ENCODE measurements at regions not wholly inside any gene's neighbourhood (a gene's known extent, or its start where the extent isn't known, plus 50 kb on each side); places are given as distances from the start of the nearest gene placed in this dataset.

- TF ChIP-seq, protein P1, sequence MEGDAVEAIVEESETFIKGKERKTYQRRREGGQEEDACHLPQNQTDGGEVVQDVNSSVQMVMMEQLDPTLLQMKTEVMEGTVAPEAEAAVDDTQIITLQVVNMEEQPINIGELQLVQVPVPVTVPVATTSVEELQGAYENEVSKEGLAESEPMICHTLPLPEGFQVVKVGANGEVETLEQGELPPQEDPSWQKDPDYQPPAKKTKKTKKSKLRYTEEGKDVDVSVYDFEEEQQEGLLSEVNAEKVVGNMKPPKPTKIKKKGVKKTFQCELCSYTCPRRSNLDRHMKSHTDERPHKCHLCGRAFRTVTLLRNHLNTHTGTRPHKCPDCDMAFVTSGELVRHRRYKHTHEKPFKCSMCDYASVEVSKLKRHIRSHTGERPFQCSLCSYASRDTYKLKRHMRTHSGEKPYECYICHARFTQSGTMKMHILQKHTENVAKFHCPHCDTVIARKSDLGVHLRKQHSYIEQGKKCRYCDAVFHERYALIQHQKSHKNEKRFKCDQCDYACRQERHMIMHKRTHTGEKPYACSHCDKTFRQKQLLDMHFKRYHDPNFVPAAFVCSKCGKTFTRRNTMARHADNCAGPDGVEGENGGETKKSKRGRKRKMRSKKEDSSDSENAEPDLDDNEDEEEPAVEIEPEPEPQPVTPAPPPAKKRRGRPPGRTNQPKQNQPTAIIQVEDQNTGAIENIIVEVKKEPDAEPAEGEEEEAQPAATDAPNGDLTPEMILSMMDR (IDR thresholded peaks at IDR 0.05; ENCODE audit: insufficient read depth in 1 of 2, low read depth in 1 of 2, low read length in 1 of 2, severe bottlenecking in 1 of 2, unreplicated experiment in 1 of 2), result no peak
- Histone ChIP-seq H3K4me1 (no peaks in the 10 kb centered on the region), H3K27me3 (replicated peaks; ENCODE audit: control insufficient read depth, insufficient read depth, low read length) (no peaks in the 10 kb centered on the region), H3K9me3 (no peaks in the 10 kb centered on the region), H3K4me3 (ENCODE audit: low read depth, low read length) (no peak overlapping the region), H3K36me3 (ENCODE audit: control insufficient read depth, insufficient read depth, low read length) (no peaks in the 10 kb centered on the region)
- ChIA-PET CTCF (no interaction called here), POLR2A (no interaction called here)
- H3K27ac Mint-ChIP-seq (ENCODE audit: unreplicated experiment), result no peak overlapping the region
- intact Hi-C loops (cut with micrococcal nuclease; ENCODE audit: unreplicated experiment), result no loop called here
- DNase-seq, result no peak
- no peaks in the 10 kb centered on the region for H3K9me3 Mint-ChIP-seq (ENCODE audit: unreplicated experiment)
- peaks cover 9% of the 10 kb centered on the region for H3K27me3 Mint-ChIP-seq (ENCODE audit: insufficient read depth, unreplicated experiment)
- no peak overlapping the region for H3K4me3 Mint-ChIP-seq (ENCODE audit: unreplicated experiment)
- H3K36me3 Mint-ChIP-seq (ENCODE audit: insufficient read depth, unreplicated experiment), result no peaks in the 10 kb centered on the region
- no TSS peak for BruUV-seq (replicated peaks)
- no peaks in the 10 kb centered on the region for H3K4me1 Mint-ChIP-seq (ENCODE audit: low read depth, unreplicated experiment)
Observed at GRCh38 chr5:110250755-110251154, 475.7 kb downstream of the TMEM232 start.

GRCh38 chr5:110251366-110251765, 475.1 kb downstream of the TMEM232 start:
- H3K4me3 Mint-ChIP-seq (ENCODE audit: unreplicated experiment), result no peak overlapping the region
- intact Hi-C loops (cut with micrococcal nuclease; ENCODE audit: unreplicated experiment), result no loop called here
- Histone ChIP-seq H3K9me3 (no peaks in the 10 kb centered on the region), H3K36me3 (ENCODE audit: control insufficient read depth, insufficient read depth, low read length) (no peaks in the 10 kb centered on the region), H3K4me3 (ENCODE audit: low read depth, low read length) (no peak overlapping the region), H3K27me3 (replicated peaks; ENCODE audit: control insufficient read depth, insufficient read depth, low read length) (no peaks in the 10 kb centered on the region), H3K4me1 (no peaks in the 10 kb centered on the region)
- no peak overlapping the region for H3K27ac Mint-ChIP-seq (ENCODE audit: unreplicated experiment)
- BruUV-seq (replicated peaks), result no TSS peak
- CTCF ChIA-PET, result no interaction called here
- TF ChIP-seq, protein P1 (IDR thresholded peaks at IDR 0.05; ENCODE audit: insufficient read depth in 1 of 2, low read depth in 1 of 2, low read length in 1 of 2, severe bottlenecking in 1 of 2, unreplicated experiment in 1 of 2), result no peak
- no peak for DNase-seq
- POLR2A ChIA-PET, result no interaction called here
- H3K4me1 Mint-ChIP-seq (ENCODE audit: low read depth, unreplicated experiment), result no peaks in the 10 kb centered on the region
- no peaks in the 10 kb centered on the region for H3K36me3 Mint-ChIP-seq (ENCODE audit: insufficient read depth, unreplicated experiment)
- H3K27me3 Mint-ChIP-seq (ENCODE audit: insufficient read depth, unreplicated experiment), result peaks cover 7% of the 10 kb centered on the region
- no peaks in the 10 kb centered on the region for H3K9me3 Mint-ChIP-seq (ENCODE audit: unreplicated experiment)

GRCh38 chr5:110255194-110255593, 471.3 kb downstream of the TMEM232 start:
- Histone ChIP-seq H3K4me1 (no peaks in the 10 kb centered on the region), H3K9me3 (no peaks in the 10 kb centered on the region), H3K27me3 (replicated peaks; ENCODE audit: control insufficient read depth, insufficient read depth, low read length) (peaks cover 2% of the 10 kb centered on the region), H3K4me3 (ENCODE audit: low read depth, low read length) (no peak overlapping the region), H3K36me3 (ENCODE audit: control insufficient read depth, insufficient read depth, low read length) (no peaks in the 10 kb centered on the region)
- no TSS peak for BruUV-seq (replicated peaks)
- intact Hi-C loops (cut with micrococcal nuclease; ENCODE audit: unreplicated experiment), result no loop called here
- Mint-ChIP-seq H3K4me3 (ENCODE audit: unreplicated experiment) (no peak overlapping the region), H3K27me3 (ENCODE audit: insufficient read depth, unreplicated experiment) (peaks cover 7% of the 10 kb centered on the region), H3K36me3 (ENCODE audit: insufficient read depth, unreplicated experiment) (no peaks in the 10 kb centered on the region), H3K4me1 (ENCODE audit: low read depth, unreplicated experiment) (no peaks in the 10 kb centered on the region), H3K9me3 (ENCODE audit: unreplicated experiment) (no peaks in the 10 kb centered on the region), H3K27ac (ENCODE audit: unreplicated experiment) (no peak overlapping the region)
- POLR2A ChIA-PET, result no interaction called here
- no peak for DNase-seq
- TF ChIP-seq, protein P1 (IDR thresholded peaks at IDR 0.05; ENCODE audit: insufficient read depth in 1 of 2, low read depth in 1 of 2, low read length in 1 of 2, severe bottlenecking in 1 of 2, unreplicated experiment in 1 of 2), result no peak
- CTCF ChIA-PET, result no interaction called here
